C4-2B (cell line): ENCODE measurements at regions not wholly inside any gene's neighbourhood (a gene's known extent, or its start where the extent isn't known, plus 50 kb on each side); places are given as distances from the start of the nearest gene placed in this dataset.

Experiments used
- H3K27ac ChIP-seq: fragments of 450-650 bp; 2 replicates; pipeline ENCODE4 v1.5.1; 2017
- ZFX ChIP-seq: fragments of 450-650 bp; IDR thresholded peaks from 2 replicates; pipeline ENCODE4 v1.6.1; 2017
- TF ChIP-seq, protein P1 (sequence below): fragments of 450-650 bp; conservative IDR thresholded peaks from 2 replicates; pipeline ENCODE4 v1.5.1; 2017; ENCODE audit warnings: mild to moderate bottlenecking

DNA sequence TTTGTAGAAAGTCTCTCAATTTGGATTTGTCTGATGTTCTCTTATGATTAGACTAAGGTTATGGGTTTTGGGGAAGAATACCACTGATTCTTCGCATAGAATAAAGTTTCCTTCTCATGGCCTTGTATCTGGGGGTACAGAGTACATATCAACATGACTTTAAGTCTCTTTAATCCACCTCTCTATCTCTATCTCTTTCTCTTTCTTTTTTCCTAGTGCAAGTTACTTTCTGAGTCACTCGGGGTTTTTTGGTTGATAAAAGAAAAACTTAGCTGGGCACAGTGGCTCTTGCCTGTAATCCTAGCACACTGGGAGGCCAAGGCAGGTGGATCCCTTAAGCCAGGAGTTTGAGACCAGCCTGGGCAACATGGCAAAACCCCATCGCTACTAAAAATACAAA is 100.1 kb upstream of the MAP4K3 start:
- TF ChIP-seq, protein P1, sequence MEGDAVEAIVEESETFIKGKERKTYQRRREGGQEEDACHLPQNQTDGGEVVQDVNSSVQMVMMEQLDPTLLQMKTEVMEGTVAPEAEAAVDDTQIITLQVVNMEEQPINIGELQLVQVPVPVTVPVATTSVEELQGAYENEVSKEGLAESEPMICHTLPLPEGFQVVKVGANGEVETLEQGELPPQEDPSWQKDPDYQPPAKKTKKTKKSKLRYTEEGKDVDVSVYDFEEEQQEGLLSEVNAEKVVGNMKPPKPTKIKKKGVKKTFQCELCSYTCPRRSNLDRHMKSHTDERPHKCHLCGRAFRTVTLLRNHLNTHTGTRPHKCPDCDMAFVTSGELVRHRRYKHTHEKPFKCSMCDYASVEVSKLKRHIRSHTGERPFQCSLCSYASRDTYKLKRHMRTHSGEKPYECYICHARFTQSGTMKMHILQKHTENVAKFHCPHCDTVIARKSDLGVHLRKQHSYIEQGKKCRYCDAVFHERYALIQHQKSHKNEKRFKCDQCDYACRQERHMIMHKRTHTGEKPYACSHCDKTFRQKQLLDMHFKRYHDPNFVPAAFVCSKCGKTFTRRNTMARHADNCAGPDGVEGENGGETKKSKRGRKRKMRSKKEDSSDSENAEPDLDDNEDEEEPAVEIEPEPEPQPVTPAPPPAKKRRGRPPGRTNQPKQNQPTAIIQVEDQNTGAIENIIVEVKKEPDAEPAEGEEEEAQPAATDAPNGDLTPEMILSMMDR, result no peak
- TF ChIP-seq ZFX, result no peak
- H3K27ac ChIP-seq, result no peak overlapping the region

DNA sequence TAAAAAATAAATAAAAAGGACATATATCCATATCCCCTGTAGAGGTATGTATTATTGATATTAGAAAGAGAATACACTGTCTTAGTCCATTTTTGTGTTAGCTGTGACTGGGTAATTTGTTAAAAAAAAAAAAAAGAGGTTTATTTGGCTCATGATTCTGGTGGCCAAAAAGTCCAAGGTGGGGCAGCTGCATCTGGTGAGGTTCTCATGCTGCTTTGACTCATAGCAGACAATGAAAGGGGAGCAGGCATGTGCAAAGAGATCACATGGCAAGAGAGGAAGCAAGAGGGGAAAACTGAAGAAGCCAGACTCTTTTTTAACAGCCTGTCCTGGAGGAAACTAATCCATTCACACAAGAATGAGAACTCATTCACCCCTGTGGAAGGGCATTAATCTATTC is 101.6 kb upstream of the MAP4K3 start:
- TF ChIP-seq, protein P1, result no peak
- TF ChIP-seq ZFX, result no peak
- H3K27ac ChIP-seq, result no peak overlapping the region

DNA sequence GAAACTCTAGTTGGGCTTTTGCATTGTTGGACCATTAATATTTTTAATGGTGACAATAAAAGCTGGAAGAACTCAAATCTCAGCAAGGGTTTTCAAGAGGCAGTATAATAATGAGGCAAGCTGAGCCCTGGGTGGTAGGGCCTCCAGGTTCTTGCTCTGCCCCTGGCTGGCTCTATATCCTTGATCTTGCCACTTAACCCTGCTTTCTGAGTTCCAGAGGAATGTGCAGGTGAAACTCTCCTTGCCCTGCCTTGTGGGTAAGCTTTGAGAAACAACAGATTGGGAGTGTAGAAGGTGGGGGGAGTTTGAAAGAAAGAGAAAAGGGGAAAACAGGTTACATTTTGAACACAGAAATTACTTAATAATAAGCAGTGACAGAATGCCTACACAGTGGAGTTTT is 103.3 kb upstream of the MAP4K3 start:
- H3K27ac ChIP-seq, result no peak overlapping the region
- no peak for TF ChIP-seq ZFX
- TF ChIP-seq, protein P1, result no peak

DNA sequence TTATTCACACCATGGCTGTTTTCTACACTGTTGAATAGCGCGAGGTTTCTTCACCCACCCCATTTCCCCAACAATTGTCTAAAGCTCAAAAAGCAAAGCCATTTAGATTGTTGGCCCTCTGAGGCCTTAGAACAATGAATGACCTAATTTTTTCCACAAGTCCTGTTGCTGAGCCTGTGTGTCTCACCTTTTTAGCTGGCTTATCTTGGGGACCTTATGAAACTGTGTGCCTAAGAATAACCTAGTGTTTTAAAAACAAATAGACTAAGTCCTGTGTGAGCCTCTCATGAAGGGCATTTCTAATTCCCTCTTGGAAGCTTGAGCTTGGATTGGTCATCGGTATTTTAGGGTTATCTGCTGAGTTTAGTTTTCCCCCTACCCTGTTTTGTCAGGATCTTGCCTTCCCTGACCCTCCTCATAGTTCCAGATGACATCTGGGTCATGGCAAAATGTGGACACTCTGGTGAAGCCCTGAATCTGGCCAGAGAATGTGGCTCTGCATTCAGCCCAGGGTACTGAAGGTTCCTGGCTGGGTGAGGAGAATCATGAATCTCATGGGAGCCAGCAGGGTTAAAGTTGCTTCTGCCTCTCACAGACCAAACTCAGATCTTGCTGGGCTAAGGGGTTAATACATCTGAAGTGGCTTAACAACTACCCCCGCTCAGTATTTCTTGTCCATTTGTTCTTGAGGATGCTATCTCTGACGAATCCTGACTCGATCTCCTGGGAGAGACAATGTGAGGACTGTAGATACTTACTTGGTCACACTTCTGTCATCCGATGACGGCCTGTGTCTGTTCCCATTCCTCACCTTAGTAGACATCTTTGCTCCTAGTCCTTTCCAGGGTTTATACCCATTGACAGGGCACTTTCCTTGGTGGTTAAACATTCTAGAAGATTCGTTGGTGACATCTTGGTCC is 104.2 kb upstream of the MAP4K3 start:
- no peak for TF ChIP-seq ZFX
- TF ChIP-seq, protein P1, result no peak
- no peak overlapping the region for H3K27ac ChIP-seq

DNA sequence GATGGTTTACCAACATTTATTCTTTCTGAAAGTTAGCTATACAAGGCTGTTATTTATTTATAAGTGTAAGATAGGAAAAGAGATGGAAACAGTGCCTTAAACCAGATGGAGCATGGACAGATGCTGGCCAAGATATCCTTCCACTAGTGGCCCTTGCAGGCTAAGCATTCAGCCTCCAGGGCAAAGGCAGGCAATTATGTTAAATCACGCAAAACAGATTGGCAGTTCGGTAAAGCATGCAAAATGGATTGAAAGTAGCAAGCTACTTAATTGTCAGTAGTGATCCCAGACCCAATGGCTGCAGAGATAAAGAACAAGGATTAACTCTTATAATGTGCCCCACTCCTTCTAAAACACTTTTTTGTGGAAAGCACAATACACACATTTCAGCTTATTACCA is 105.4 kb upstream of the MAP4K3 start:
- TF ChIP-seq, protein P1, result no peak
- TF ChIP-seq ZFX, result no peak
- H3K27ac ChIP-seq, result no peak overlapping the region

DNA sequence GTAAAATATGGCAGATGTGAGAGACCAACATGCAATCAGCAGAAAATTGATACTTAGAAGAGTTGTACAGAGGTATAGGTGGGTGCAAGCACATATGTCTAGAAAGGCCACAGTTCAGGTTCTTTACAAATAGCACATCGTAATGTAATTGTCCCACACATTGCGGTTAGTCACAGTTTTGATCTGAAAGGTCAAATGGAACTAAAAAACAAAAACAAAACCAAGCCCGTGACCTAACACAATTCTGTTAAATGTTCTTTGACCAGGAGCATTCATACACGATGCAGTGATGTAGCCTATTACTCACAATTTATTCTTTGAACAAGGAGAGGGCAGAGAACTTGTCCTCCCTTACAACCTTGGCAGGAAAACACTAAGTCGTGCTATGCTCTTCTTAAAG is 108.9 kb upstream of the MAP4K3 start:
- H3K27ac ChIP-seq, result no peak overlapping the region
- no peak for TF ChIP-seq ZFX
- TF ChIP-seq, protein P1, result no peak

DNA sequence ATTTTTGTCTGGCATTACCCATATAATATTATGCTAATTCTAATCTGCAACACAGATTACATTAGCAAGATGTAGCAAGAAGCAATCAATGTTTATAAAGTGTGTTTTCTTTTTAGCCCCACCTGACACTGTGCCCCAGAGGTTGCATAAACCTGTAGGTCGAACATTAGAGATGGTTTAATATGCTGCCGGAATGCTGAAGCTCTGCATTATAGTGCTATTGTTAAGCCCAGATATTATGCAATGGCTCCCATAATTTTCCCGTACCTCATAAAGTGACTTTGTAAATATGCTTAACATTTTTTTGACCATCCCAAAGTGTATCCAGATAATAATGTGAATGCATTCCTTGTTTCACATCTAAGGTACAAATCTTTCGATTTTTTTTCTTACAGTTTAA is 109.3 kb upstream of the MAP4K3 start:
- TF ChIP-seq ZFX, result no peak
- TF ChIP-seq, protein P1, result no peak
- no peak overlapping the region for H3K27ac ChIP-seq
